Transverse colon (tissue), 4 donors: ENCODE measurements at regions not wholly inside any gene's neighbourhood (a gene's known extent, or its start where the extent isn't known, plus 50 kb on each side); places are given as distances from the start of the nearest gene placed in this dataset.

Source experiments
- DNase-seq: peaks from one replicate; pipeline ENCODE4 v3.0.0-alpha.2; 2019
- H3K27ac ChIP-seq, 4 donors: fragments of 200-600 bp; sonication (generic); 2 replicates each; pipeline ENCODE4 v1.5.1; 2016 to 2018; ENCODE audit warnings: inconsistent platforms in 4 of 4
- H3K27me3 ChIP-seq: fragments of 200-600 bp; sonication (generic); 2 replicates; pipeline ENCODE4 v1.5.1; 2017; ENCODE audit warnings: inconsistent platforms
- H3K36me3 ChIP-seq, 4 donors: fragments of 200-600 bp; sonication (generic); 2 replicates each; pipeline ENCODE4 v1.5.1; 2017 to 2019; ENCODE audit warnings: inconsistent platforms in 4 of 4
- H3K4me1 ChIP-seq, 4 donors: fragments of 200-600 bp; sonication (generic); 2 replicates each; pipeline ENCODE4 v1.5.1; 2017 to 2020; ENCODE audit warnings: inconsistent platforms in 4 of 4
- H3K4me3 ChIP-seq, 4 donors: fragments of 200-600 bp; sonication (generic); 1 replicate in 1 of 4; 2 replicates in 3 of 4; pipeline versions ENCODE4 v1.5.1 to v1.6.1; 2017 to 2019; ENCODE audit warnings: inconsistent platforms in 4 of 4
- H3K9me3 ChIP-seq, 2 donors: fragments of 200-600 bp; sonication (generic); 2 replicates each; pipeline ENCODE4 v1.5.1; 2017 to 2019; ENCODE audit warnings: inconsistent platforms in 2 of 2
- EP300 ChIP-seq: sonication (generic); formaldehyde crosslinking; IDR thresholded peaks from one replicate; pipeline ENCODE4 v1.6.1; 2017; ENCODE audit warnings: antibody characterized with exemption, low read depth
- POLR2A ChIP-seq: fragments of 450-650 bp; IDR thresholded peaks from one replicate; pipeline ENCODE4 v1.6.1; 2016; ENCODE audit warnings: antibody characterized with exemption, mild to moderate bottlenecking, moderate library complexity
- POLR2AphosphoS5 ChIP-seq, 3 donors: sonication (generic); formaldehyde crosslinking; IDR thresholded peaks; one replicate each; pipeline ENCODE4 v1.6.1; 2016; ENCODE audit warnings: antibody characterized with exemption in 3 of 3
- WGBS, 2 donors: methylation state at CpG; one replicate each; pipeline ENCODE4 v1.1.5; 2018; ENCODE audit warnings: low coverage in 1 of 2; 5-methylcytosine and 5-hydroxymethylcytosine counted together
- in situ Hi-C, 4 donors: fragments of 200-750 bp; cut with MboI; loops; one replicate each; pipeline versions ENCODE4 v1.15.0 to v1.15.1; 2017; ENCODE audit warnings: low sequenced_read_pairs in 3 of 4, low pct_ligation_motif_present in 1 of 4, low pct_unique_long_range_greater_than_20kb in 1 of 4
- intact Hi-C: fragments of 100-400 bp; cut with DNase I; formaldehyde crosslinking; loops from one replicate; pipeline ENCODE4 v1.15.1; 2023; ENCODE audit warnings: low total_unique reads
- TF ChIP-seq, protein P1 (sequence below), 5 experiments: fragments of 200-600 bp in 3 of 5; fragments of 450-650 bp in 2 of 5; sonication (generic) in 3 of 5; IDR thresholded peaks; 1 replicate in 2 of 5; 2 replicates in 3 of 5; pipeline ENCODE4 v1.5.1; 2016 to 2017; ENCODE audit warnings: antibody characterized with exemption in 5 of 5, inconsistent platforms in 3 of 5, mild to moderate bottlenecking in 2 of 5, moderate library complexity in 1 of 5

DNA sequence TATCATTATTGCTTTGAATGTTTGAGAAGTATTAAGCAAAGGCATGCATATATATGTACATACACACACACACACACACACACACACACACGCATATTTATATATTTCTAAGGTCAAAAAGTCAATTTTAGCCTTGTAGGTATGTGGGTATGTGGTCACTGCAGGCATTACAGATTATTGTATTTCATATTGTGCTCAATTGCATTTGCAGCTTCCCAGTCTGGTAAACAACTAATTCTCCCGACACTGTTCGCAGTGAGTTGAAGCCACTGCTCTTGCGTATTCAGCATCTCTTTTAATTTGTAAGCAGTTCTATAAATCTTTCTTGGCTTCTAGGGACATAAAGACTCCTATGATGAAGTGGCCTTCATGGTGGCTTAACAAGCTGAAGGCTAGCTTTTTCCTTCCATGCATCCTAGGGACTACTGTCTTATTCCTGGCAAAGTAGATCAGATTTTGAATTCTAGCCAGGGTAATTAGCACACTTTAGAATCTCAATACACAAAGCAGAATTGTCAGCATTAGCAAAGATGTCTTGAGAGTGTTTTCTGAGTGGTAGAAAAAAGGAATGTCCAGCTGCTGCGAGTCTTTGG, 368.6 kb upstream of the NEGR1 start:
- no peak for DNase-seq
- Histone ChIP-seq H3K4me1 (no peaks in the 10 kb centered on the region), H3K27me3 (no peaks in the 10 kb centered on the region), H3K9me3 (no peaks in the 10 kb centered on the region), H3K36me3 (no peaks in the 10 kb centered on the region), H3K4me3 (no peak overlapping the region), H3K27ac (no peak overlapping the region)
- TF ChIP-seq EP300 (no peak), POLR2AphosphoS5 (IDR thresholded peaks at IDR 0.05) (no peak), POLR2A (no peak)
- 68 to 79% methylated on average over 5 of the region's 5 CpGs for WGBS, 2 donors
- in situ Hi-C loops, result no loop called here
- intact Hi-C loops, result no loop called here

GRCh38 chr1:72649991-72650390, 367.7 kb upstream of the NEGR1 start:
- no peak for TF ChIP-seq EP300
- TF ChIP-seq, protein P1, sequence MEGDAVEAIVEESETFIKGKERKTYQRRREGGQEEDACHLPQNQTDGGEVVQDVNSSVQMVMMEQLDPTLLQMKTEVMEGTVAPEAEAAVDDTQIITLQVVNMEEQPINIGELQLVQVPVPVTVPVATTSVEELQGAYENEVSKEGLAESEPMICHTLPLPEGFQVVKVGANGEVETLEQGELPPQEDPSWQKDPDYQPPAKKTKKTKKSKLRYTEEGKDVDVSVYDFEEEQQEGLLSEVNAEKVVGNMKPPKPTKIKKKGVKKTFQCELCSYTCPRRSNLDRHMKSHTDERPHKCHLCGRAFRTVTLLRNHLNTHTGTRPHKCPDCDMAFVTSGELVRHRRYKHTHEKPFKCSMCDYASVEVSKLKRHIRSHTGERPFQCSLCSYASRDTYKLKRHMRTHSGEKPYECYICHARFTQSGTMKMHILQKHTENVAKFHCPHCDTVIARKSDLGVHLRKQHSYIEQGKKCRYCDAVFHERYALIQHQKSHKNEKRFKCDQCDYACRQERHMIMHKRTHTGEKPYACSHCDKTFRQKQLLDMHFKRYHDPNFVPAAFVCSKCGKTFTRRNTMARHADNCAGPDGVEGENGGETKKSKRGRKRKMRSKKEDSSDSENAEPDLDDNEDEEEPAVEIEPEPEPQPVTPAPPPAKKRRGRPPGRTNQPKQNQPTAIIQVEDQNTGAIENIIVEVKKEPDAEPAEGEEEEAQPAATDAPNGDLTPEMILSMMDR (IDR thresholded peaks at IDR 0.05), result no peak
- no peak for TF ChIP-seq POLR2A
- no peak for TF ChIP-seq POLR2AphosphoS5 (IDR thresholded peaks at IDR 0.05)
- H3K9me3 ChIP-seq, result no peaks in the 10 kb centered on the region
- no peak for DNase-seq
- 42 to 56% methylated on average over 3 of the region's 3 CpGs for WGBS, 2 donors
- in situ Hi-C loops, result no loop called here
- intact Hi-C loops, result no loop called here
- H3K36me3 ChIP-seq, result no peaks in the 10 kb centered on the region
- H3K4me3 ChIP-seq, result no peak overlapping the region
- H3K4me1 ChIP-seq, result no peaks in the 10 kb centered on the region
- no peak overlapping the region for H3K27ac ChIP-seq
- no peaks in the 10 kb centered on the region for H3K27me3 ChIP-seq

DNA sequence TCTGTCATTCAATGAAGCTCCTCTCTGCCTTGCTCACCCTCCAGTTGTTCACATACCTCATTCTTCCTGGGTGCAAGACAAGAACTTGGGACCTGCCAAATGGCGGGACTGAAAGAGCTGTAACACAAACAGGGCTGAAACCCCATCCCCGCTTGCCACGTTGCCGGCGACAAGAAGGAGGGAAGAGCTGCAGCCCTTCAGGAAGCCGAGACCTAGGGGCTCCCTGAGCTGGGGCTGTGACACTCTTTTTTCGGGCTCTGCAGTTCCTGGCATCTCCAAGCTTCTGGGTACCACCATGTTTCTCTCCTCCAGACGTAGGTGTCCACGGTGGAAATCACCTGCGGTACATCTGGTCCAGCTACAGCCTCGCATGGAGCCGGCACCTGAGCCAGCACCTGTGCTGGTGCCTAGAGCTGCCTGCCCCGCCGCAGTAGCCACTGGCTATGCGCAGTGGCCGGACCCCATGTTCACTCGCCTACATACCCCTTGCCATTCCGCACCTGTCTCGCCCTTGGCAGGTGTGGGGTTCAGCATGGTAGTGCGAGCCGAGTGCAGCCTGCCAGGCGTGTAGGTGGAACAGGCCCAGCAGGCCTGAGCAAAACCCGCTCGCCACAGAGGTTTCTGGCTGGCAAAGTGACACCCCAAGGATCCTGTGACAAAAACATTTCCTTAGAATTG, 367.0 kb upstream of the NEGR1 start:
- Histone ChIP-seq H3K4me1 (no peaks in the 10 kb centered on the region), H3K4me3 (no peak overlapping the region), H3K9me3 (no peaks in the 10 kb centered on the region), H3K27ac (no peak overlapping the region), H3K36me3 (no peaks in the 10 kb centered on the region), H3K27me3 (no peaks in the 10 kb centered on the region)
- intact Hi-C loops, result no loop called here
- no peak for DNase-seq
- TF ChIP-seq EP300, result no peak
- TF ChIP-seq, protein P1 (IDR thresholded peaks at IDR 0.05), result no peak
- TF ChIP-seq POLR2AphosphoS5 (IDR thresholded peaks at IDR 0.05), result no peak
- no peak for TF ChIP-seq POLR2A
- in situ Hi-C loops, result no loop called here
- 91% methylated on average over 24 of the region's 24 CpGs; no CpG with 5 or more reads in 1 of the 2 donors for WGBS, 2 donors

GRCh38 chr1:72648465-72648864, 366.1 kb upstream of the NEGR1 start:
- DNase-seq, result no peak
- Histone ChIP-seq H3K27ac (no peak overlapping the region), H3K9me3 (no peaks in the 10 kb centered on the region), H3K27me3 (no peaks in the 10 kb centered on the region), H3K4me3 (no peak overlapping the region), H3K4me1 (no peaks in the 10 kb centered on the region), H3K36me3 (no peaks in the 10 kb centered on the region)
- 66% methylated on average over 5 of the region's 5 CpGs; no CpG with 5 or more reads in 1 of the 2 donors for WGBS, 2 donors
- in situ Hi-C loops (no loop called here), intact Hi-C loops (no loop called here)
- no peak for TF ChIP-seq POLR2A
- no peak for TF ChIP-seq EP300
- TF ChIP-seq, protein P1 (IDR thresholded peaks at IDR 0.05), result no peak
- TF ChIP-seq POLR2AphosphoS5 (IDR thresholded peaks at IDR 0.05), result no peak
